ENCODE measurements at regions not wholly inside any gene's neighbourhood (a gene's known extent, or its start where the extent isn't known, plus 50 kb on each side); places are given as distances from the start of the nearest gene placed in this dataset.

DNA sequence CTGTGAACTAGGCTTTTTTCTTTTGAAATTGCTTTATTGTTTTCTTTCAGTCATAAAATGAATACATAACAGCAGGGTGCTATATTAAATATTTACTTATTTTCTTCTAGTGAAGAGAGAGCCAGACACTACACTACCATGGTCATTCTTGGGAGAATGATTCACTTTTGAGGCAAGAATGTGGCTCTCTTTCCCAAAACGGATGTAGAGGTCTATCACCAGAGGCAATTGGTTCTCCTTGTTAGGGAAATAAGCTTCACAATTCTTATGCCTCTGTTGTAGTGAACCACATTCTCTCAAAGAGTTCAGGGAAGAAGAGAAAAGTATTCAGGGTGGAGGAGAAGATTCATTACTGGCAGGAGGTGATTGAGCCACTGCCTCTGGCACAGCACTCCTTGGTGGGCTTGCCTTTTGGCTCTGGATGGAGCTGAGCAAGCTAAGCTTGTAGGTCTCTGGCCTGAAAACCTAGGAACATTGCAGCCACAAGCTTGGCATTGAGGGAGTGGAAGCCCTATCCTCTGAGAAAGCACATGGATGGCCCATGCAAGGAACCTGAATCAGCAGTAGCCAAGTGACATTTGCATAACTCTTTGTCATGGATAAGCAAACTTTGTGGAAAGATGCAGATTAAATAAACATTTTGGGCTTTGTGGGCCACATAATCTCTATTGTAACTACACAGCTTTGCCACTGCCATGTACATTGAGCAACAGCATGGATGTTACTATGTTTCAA is 179.0 kb upstream of the TNC start:
- DNase-seq, result no peak
- Histone ChIP-seq H3K27ac (no peak overlapping the region), H3K4me3 (ENCODE audit: low read depth, low read length) (no peak overlapping the region), H3K9me3 (ENCODE audit: severe bottlenecking) (no peaks in the 10 kb centered on the region), H3K27me3 (ENCODE audit: insufficient read depth, low read depth, severe bottlenecking) (no peaks in the 10 kb centered on the region), H3K36me3 (no peaks in the 10 kb centered on the region)
- TF ChIP-seq, protein P1, sequence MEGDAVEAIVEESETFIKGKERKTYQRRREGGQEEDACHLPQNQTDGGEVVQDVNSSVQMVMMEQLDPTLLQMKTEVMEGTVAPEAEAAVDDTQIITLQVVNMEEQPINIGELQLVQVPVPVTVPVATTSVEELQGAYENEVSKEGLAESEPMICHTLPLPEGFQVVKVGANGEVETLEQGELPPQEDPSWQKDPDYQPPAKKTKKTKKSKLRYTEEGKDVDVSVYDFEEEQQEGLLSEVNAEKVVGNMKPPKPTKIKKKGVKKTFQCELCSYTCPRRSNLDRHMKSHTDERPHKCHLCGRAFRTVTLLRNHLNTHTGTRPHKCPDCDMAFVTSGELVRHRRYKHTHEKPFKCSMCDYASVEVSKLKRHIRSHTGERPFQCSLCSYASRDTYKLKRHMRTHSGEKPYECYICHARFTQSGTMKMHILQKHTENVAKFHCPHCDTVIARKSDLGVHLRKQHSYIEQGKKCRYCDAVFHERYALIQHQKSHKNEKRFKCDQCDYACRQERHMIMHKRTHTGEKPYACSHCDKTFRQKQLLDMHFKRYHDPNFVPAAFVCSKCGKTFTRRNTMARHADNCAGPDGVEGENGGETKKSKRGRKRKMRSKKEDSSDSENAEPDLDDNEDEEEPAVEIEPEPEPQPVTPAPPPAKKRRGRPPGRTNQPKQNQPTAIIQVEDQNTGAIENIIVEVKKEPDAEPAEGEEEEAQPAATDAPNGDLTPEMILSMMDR (IDR thresholded peaks at IDR 0.05; ENCODE audit: low read depth, low read length), result no peak

DNA sequence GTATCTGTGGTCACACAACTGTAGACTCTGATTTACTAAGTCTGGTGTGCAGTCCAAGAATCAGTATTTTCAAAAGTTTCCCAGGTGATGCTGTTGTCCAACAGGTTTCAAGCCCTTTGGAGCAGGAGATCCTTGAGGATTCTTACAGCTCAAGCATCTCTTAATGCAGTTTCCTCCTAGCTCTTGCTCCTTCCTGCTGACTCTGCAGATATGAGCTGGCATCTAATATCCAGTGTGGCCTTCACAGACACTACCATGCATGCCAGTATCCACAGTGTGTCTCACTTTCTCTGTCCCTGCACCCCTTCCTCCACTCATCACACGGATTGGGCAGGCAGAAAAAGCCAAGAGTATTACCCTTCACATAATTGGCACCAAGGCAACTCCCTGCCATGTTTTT is 182.2 kb upstream of the TNC start:
- TF ChIP-seq, protein P1 (IDR thresholded peaks at IDR 0.05; ENCODE audit: low read depth, low read length), result no peak
- no peak for DNase-seq
- H3K4me3 ChIP-seq (ENCODE audit: low read depth, low read length), result no peak overlapping the region

DNA sequence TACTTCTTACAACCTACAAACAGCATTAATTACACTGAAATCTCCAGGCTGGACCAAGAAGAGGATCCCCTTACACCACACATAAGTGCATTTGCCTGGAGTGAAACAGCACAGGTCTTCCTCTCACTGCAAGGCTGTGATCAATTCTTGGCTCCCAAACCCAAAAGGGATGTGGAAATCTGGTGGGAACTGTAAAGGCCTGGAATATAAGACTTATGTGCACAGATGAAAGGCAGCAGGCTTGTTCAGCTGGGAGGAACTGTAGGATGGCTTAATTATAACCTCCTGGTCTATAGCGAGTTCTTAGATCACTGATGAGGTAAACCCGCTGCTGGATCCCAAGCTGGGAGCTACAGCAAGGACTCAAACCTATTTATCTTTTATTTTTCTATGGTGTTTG is 182.9 kb upstream of the TNC start:
- no peaks in the 10 kb centered on the region for H3K9me3 ChIP-seq (ENCODE audit: severe bottlenecking)
- TF ChIP-seq, protein P1 (IDR thresholded peaks at IDR 0.05; ENCODE audit: low read depth, low read length), result no peak
- DNase-seq, result no peak

More for the DNA sequence above, 182.2 kb upstream of the TNC start:
- Histone ChIP-seq H3K9me3 (ENCODE audit: severe bottlenecking) (no peaks in the 10 kb centered on the region), H3K27ac (no peak overlapping the region), H3K36me3 (no peaks in the 10 kb centered on the region), H3K27me3 (ENCODE audit: insufficient read depth, low read depth, severe bottlenecking) (no peaks in the 10 kb centered on the region)

DNA sequence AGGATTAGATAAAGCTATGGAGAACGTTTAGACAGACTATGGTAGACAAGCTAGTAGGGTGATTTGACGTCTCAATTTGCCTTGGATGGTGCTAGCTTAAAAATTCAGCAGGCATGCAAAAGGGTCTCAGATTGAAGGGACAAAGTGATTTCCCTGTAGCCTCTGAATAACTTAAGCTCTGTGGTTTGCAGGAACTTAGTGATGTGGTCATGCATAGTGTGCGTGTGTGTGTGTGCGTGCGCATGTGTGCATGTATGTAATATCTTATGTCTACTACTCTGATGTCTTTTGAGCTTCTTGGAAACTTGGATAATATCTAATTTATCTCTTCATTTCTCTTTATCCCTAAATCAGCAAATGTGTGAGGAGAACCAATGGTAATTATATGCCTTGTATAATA is 183.6 kb upstream of the TNC start:
- no peak overlapping the region for H3K27ac ChIP-seq
- H3K36me3 ChIP-seq, result no peaks in the 10 kb centered on the region
- TF ChIP-seq, protein P1 (IDR thresholded peaks at IDR 0.05; ENCODE audit: low read depth, low read length), result no peak
- H3K9me3 ChIP-seq (ENCODE audit: severe bottlenecking), result no peaks in the 10 kb centered on the region
- H3K4me3 ChIP-seq (ENCODE audit: low read depth, low read length), result no peak overlapping the region
- no peaks in the 10 kb centered on the region for H3K27me3 ChIP-seq (ENCODE audit: insufficient read depth, low read depth, severe bottlenecking)
- DNase-seq, result no peak

More for the DNA sequence above, 182.9 kb upstream of the TNC start:
- no peak overlapping the region for H3K27ac ChIP-seq
- H3K27me3 ChIP-seq (ENCODE audit: insufficient read depth, low read depth, severe bottlenecking), result no peaks in the 10 kb centered on the region
- no peak overlapping the region for H3K4me3 ChIP-seq (ENCODE audit: low read depth, low read length)
- H3K36me3 ChIP-seq, result no peaks in the 10 kb centered on the region

DNA sequence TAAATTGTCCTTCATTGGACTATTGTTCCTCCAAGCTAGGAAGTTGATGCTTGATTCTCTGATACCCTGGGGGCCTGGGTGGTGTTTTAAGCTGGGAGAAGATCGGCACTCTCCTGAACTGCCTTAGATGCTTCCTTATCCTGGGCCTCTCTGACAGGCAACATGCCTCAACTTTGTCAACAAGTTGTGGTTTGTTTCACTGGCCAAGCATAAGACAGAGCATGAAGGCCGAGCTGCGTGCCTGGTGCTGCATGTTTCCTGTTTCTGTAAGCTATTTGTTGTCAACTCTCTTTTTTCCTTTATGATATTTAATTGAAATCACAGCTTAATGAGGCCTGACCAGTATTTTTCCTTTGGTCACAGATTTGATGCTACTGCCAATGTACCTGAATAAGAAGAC is 187.6 kb upstream of the TNC start:
- H3K27ac ChIP-seq, result no peak overlapping the region
- DNase-seq, result no peak
- TF ChIP-seq, protein P1 (IDR thresholded peaks at IDR 0.05; ENCODE audit: low read depth, low read length), result no peak
- no peak overlapping the region for H3K4me3 ChIP-seq (ENCODE audit: low read depth, low read length)
- H3K27me3 ChIP-seq (ENCODE audit: insufficient read depth, low read depth, severe bottlenecking), result no peaks in the 10 kb centered on the region
- H3K36me3 ChIP-seq, result no peaks in the 10 kb centered on the region
- no peaks in the 10 kb centered on the region for H3K9me3 ChIP-seq (ENCODE audit: severe bottlenecking)

DNA sequence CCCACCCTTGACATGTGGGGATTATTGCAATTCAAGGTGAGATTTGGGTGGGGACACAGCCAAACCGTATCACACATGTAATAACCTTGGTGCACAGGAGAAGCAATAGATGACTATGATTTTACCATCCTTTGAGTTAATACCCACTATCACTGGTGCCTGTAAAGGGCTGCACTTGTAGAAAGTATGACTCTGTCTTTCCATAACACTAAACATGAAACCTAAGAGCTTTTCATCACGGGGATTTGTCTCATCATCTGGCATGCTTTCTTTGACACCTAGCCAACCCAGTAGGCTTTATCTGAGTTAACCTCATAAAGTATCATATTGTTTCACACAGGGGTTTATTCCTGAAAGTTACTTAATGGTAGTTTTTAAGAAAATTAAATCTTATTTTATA is 188.9 kb upstream of the TNC start:
- Histone ChIP-seq H3K36me3 (no peaks in the 10 kb centered on the region), H3K4me3 (ENCODE audit: low read depth, low read length) (no peak overlapping the region)

More for the DNA sequence above, 188.9 kb upstream of the TNC start:
- H3K27ac ChIP-seq, result no peak overlapping the region
- H3K9me3 ChIP-seq (ENCODE audit: severe bottlenecking), result no peaks in the 10 kb centered on the region
- H3K27me3 ChIP-seq (ENCODE audit: insufficient read depth, low read depth, severe bottlenecking), result no peaks in the 10 kb centered on the region
- DNase-seq, result no peak
- TF ChIP-seq, protein P1 (IDR thresholded peaks at IDR 0.05; ENCODE audit: low read depth, low read length), result no peak

Data from WERI-Rb-1 (cell line).